ENCODE measurements at regions not wholly inside any gene's neighbourhood (a gene's known extent, or its start where the extent isn't known, plus 50 kb on each side); places are given as distances from the start of the nearest gene placed in this dataset.

DNA sequence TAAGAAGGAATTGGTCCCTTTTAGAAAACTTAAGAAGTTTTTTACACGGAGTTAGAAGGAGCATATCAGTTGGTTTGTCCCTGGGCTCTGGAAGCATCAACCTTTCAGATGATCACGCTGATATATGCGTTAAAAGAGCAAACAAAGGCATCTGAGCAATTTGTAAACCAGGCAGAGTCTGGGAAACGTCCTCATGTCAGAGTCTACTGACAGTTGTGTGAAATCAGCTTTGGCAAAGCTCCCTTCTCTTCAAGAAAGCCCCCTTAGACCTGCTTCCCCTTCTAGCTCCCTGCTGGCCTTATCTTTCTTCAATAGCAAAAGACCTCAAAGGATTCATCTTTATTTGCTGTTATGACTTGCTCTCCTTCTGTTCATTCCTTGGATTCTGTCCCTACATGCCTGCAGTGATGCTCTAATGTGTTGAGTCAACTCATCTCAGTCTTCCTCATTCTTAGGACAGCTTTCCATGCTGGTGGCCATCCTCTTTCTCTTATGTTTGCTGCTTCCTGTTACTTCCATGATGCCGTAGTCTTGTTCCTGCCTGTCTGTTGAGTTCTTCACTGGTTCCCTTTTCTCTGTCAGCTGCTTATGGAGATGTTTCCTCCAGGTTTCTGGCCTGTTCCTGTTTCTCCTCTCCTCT lies 106.5 kb upstream of the BMPER start:
- TF ChIP-seq SIN3A (IDR thresholded peaks at IDR 0.05; ENCODE audit: borderline replicate concordance, insufficient read depth, low read length) = no peak
- TF ChIP-seq, protein P1, sequence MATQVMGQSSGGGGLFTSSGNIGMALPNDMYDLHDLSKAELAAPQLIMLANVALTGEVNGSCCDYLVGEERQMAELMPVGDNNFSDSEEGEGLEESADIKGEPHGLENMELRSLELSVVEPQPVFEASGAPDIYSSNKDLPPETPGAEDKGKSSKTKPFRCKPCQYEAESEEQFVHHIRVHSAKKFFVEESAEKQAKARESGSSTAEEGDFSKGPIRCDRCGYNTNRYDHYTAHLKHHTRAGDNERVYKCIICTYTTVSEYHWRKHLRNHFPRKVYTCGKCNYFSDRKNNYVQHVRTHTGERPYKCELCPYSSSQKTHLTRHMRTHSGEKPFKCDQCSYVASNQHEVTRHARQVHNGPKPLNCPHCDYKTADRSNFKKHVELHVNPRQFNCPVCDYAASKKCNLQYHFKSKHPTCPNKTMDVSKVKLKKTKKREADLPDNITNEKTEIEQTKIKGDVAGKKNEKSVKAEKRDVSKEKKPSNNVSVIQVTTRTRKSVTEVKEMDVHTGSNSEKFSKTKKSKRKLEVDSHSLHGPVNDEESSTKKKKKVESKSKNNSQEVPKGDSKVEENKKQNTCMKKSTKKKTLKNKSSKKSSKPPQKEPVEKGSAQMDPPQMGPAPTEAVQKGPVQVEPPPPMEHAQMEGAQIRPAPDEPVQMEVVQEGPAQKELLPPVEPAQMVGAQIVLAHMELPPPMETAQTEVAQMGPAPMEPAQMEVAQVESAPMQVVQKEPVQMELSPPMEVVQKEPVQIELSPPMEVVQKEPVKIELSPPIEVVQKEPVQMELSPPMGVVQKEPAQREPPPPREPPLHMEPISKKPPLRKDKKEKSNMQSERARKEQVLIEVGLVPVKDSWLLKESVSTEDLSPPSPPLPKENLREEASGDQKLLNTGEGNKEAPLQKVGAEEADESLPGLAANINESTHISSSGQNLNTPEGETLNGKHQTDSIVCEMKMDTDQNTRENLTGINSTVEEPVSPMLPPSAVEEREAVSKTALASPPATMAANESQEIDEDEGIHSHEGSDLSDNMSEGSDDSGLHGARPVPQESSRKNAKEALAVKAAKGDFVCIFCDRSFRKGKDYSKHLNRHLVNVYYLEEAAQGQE (IDR thresholded peaks at IDR 0.05; ENCODE audit: insufficient read depth in 1 of 2, low read depth in 2 of 2, low read length in 2 of 2) = no peak
- no peak for TF ChIP-seq POLR2AphosphoS5 (IDR thresholded peaks at IDR 0.05; ENCODE audit: low read depth, low read length)
- no peak for TF ChIP-seq FOXP2 (optimal IDR thresholded peaks at IDR 0.05; ENCODE audit: borderline replicate concordance, extremely low read depth, extremely low read length, insufficient read depth)
- TF ChIP-seq TAF1 (IDR thresholded peaks at IDR 0.05; ENCODE audit: borderline replicate concordance, insufficient read depth, low read length) = no peak

DNA sequence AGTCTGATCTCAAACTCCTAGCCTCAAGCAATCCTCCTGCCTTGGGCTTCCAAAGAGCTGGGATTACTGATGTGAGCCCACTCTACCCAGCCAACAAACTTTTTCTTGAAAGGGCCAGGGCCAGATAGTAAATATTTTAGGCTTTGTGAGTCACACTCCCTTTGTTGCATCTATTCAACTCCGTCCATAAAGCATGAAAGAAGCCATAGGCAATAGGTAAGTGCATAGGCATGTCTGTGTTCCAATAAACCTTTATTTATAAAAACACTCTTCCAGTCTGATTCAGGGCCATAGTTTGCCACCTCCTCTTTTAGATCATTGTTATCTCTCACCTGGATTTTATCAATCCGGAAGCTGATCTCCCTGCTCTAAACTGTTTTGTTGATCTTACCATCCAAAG lies 105.6 kb upstream of the BMPER start:
- TF ChIP-seq SIN3A (IDR thresholded peaks at IDR 0.05; ENCODE audit: borderline replicate concordance, insufficient read depth, low read length) (no peak), FOXP2 (optimal IDR thresholded peaks at IDR 0.05; ENCODE audit: borderline replicate concordance, extremely low read depth, extremely low read length, insufficient read depth) (no peak), TAF1 (IDR thresholded peaks at IDR 0.05; ENCODE audit: borderline replicate concordance, insufficient read depth, low read length) (no peak), POLR2AphosphoS5 (IDR thresholded peaks at IDR 0.05; ENCODE audit: low read depth, low read length) (no peak)
- TF ChIP-seq, protein P1 (IDR thresholded peaks at IDR 0.05; ENCODE audit: insufficient read depth in 1 of 2, low read depth in 2 of 2, low read length in 2 of 2) = no peak

DNA sequence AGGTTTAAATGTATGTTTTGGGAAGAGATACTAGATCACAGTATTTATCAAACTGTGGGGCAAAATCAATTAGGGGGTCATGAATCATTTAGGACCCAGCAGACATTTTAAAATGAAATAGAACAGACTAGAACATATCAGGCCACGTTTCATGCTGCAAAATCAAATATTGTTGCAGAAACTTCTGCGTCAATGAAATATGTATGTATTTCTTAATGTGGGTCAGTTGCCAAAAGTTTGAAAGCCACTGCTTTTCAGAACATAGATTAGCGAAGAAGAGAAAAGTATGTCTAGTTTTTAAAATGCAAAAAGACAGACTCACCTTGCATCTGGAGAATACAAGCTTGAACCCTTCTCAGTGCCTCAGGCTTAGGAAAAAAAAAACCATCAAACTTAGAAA lies 102.7 kb upstream of the BMPER start:
- no peak for TF ChIP-seq POLR2AphosphoS5 (IDR thresholded peaks at IDR 0.05; ENCODE audit: low read depth, low read length)
- TF ChIP-seq TAF1 (IDR thresholded peaks at IDR 0.05; ENCODE audit: borderline replicate concordance, insufficient read depth, low read length) = no peak
- TF ChIP-seq, protein P1 (IDR thresholded peaks at IDR 0.05; ENCODE audit: insufficient read depth in 1 of 2, low read depth in 2 of 2, low read length in 2 of 2) = no peak
- TF ChIP-seq FOXP2 (optimal IDR thresholded peaks at IDR 0.05; ENCODE audit: borderline replicate concordance, extremely low read depth, extremely low read length, insufficient read depth) = no peak
- TF ChIP-seq SIN3A (IDR thresholded peaks at IDR 0.05; ENCODE audit: borderline replicate concordance, insufficient read depth, low read length) = no peak

DNA sequence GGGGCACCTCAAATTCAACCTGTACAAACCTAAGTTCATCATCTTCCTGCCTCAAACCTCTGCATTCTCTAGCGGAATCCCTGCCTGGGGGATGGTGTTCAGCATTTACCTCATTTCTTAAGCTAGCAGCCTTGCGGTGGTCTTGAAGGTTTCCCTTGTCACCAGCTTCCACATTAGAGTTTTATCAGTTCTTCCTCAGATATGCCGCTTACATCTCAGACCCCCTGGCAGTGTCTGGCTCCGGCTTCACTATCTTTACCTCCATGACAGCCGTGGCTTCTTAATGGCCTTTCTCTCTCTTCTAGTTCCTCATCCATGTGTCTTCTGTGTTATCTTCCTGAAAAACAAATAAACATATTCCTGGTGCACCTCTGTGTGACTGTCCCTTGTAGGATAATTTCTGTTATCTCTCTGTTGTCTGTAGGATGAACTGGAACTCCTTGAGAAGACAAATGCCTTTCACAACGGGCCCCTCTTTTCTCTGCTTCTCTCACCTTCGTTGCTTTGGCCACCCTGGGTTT lies 101.1 kb upstream of the BMPER start:
- TF ChIP-seq TAF1 (IDR thresholded peaks at IDR 0.05; ENCODE audit: borderline replicate concordance, insufficient read depth, low read length) (no peak), POLR2AphosphoS5 (IDR thresholded peaks at IDR 0.05; ENCODE audit: low read depth, low read length) (no peak), FOXP2 (optimal IDR thresholded peaks at IDR 0.05; ENCODE audit: borderline replicate concordance, extremely low read depth, extremely low read length, insufficient read depth) (no peak)
- TF ChIP-seq, protein P1 (IDR thresholded peaks at IDR 0.05; ENCODE audit: insufficient read depth in 1 of 2, low read depth in 2 of 2, low read length in 2 of 2) = no peak

Measured in PFSK-1 (cell line).